ENCODE measurements at regions not wholly inside any gene's neighbourhood (a gene's known extent, or its start where the extent isn't known, plus 50 kb on each side); places are given as distances from the start of the nearest gene placed in this dataset.

DNA sequence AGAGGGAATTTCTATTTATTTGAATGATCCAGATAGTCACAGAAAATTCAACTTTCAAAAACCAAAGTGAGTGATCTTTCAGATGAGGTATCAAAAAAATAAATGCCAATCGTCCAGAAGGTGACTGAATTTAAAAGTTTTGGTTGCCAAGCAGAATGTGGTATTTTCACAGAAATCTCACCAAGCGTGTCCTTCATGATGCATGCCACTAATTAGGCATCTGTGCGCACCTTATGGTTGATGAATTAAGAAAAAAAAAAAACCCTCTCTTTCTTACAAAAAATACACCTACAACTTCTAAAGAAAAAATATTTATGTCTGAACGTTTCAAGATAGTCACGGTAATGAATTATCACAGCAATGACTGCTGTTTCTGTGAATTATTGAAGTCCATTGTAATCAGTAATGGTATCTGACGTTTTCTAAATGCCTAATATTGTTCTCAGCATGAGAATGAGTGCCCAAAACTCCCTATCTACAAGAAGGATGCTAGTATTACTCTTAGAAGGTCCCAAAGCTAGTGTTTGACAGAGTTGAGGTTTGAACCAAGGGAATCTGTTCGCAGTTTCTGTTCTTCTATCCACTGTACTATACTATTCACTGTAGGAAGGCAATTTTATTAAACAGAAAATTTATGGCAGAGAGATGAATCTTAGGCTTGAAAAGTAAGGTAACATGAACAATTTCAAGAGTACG is 219.6 kb upstream of the NETO1 start:
- Histone ChIP-seq H3K4me1 (no peaks in the 10 kb centered on the region), H3K36me3 (no peaks in the 10 kb centered on the region), H3K27ac (no peak overlapping the region), H3K4me3 (no peak overlapping the region), H3K27me3 (no peaks in the 10 kb centered on the region), H3K9me3 (replicated peaks) (no peaks in the 10 kb centered on the region)
- DNase-seq = no peak

GRCh38 chr18:73079920-73080319 is 212.1 kb upstream of the NETO1 start:
- DNase-seq = no peak
- Histone ChIP-seq H3K4me1 (no peaks in the 10 kb centered on the region), H3K27me3 (no peaks in the 10 kb centered on the region)

GRCh38 chr18:73060666-73061288 is 193.0 kb upstream of the NETO1 start:
- Histone ChIP-seq H3K27me3 (no peaks in the 10 kb centered on the region), H3K4me3 (no peak overlapping the region), H3K36me3 (no peaks in the 10 kb centered on the region), H3K9me3 (replicated peaks) (no peaks in the 10 kb centered on the region), H3K27ac (no peak overlapping the region), H3K4me1 (no peaks in the 10 kb centered on the region)
- no peak for DNase-seq

More at GRCh38 chr18:73079920-73080319, 212.1 kb upstream of the NETO1 start:
- no peak overlapping the region for H3K4me3 ChIP-seq
- no peaks in the 10 kb centered on the region for H3K36me3 ChIP-seq
- no peak overlapping the region for H3K27ac ChIP-seq
- H3K9me3 ChIP-seq (replicated peaks) = no peaks in the 10 kb centered on the region

GRCh38 chr18:73059280-73059679 is 191.5 kb upstream of the NETO1 start:
- no peak for DNase-seq
- Histone ChIP-seq H3K27me3 (no peaks in the 10 kb centered on the region), H3K36me3 (no peaks in the 10 kb centered on the region), H3K4me3 (no peak overlapping the region), H3K9me3 (replicated peaks) (no peaks in the 10 kb centered on the region), H3K4me1 (no peaks in the 10 kb centered on the region), H3K27ac (no peak overlapping the region)

GRCh38 chr18:73047688-73048087 is 179.9 kb upstream of the NETO1 start:
- Histone ChIP-seq H3K4me1 (no peaks in the 10 kb centered on the region), H3K36me3 (no peaks in the 10 kb centered on the region), H3K9me3 (replicated peaks) (no peaks in the 10 kb centered on the region), H3K27ac (no peak overlapping the region), H3K4me3 (no peak overlapping the region), H3K27me3 (no peaks in the 10 kb centered on the region)
- no peak for DNase-seq

DNA sequence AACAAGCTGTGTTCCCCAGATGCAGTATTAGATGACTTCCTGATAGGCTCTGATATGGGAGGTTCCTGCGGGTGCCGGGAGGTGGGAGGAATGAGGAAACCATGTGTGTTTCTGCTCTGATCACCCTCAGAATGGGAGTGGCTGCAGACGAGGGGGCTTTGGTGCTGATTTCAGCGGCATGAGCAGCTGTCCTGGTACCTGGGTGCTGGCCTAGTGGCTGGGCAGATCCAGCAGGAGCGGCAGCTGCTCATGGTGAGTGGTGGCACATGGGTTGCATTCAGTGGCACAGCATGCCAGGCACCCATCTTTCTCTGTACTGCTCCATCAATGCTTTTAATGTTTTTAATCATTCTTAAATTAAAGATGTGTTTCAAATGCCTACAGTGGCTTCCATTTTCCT is 177.2 kb upstream of the NETO1 start:
- no peak overlapping the region for H3K4me3 ChIP-seq
- H3K4me1 ChIP-seq = no peaks in the 10 kb centered on the region
- H3K27ac ChIP-seq = no peak overlapping the region
- no peak for DNase-seq
- no peaks in the 10 kb centered on the region for H3K27me3 ChIP-seq
- H3K36me3 ChIP-seq = no peaks in the 10 kb centered on the region
- H3K9me3 ChIP-seq (replicated peaks) = no peaks in the 10 kb centered on the region

- no peaks in the 10 kb centered on the region for H3K4me1 ChIP-seq
- H3K27me3 ChIP-seq = no peaks in the 10 kb centered on the region
- no peak for DNase-seq
- no peaks in the 10 kb centered on the region for H3K9me3 ChIP-seq (replicated peaks)
- H3K27ac ChIP-seq = no peak overlapping the region
- H3K36me3 ChIP-seq = no peaks in the 10 kb centered on the region
- H3K4me3 ChIP-seq = no peak overlapping the region
These were observed 175.8 kb upstream of the NETO1 start for GRCh38 chr18:73043611-73044010.

GRCh38 chr18:73043211-73043610 is 175.4 kb upstream of the NETO1 start:
- Histone ChIP-seq H3K4me1 (no peaks in the 10 kb centered on the region), H3K27ac (no peak overlapping the region), H3K36me3 (no peaks in the 10 kb centered on the region), H3K4me3 (no peak overlapping the region), H3K27me3 (no peaks in the 10 kb centered on the region), H3K9me3 (replicated peaks) (no peaks in the 10 kb centered on the region)
- peak in 1 of 2 experiments; percentile 14 for DNase-seq

DNA sequence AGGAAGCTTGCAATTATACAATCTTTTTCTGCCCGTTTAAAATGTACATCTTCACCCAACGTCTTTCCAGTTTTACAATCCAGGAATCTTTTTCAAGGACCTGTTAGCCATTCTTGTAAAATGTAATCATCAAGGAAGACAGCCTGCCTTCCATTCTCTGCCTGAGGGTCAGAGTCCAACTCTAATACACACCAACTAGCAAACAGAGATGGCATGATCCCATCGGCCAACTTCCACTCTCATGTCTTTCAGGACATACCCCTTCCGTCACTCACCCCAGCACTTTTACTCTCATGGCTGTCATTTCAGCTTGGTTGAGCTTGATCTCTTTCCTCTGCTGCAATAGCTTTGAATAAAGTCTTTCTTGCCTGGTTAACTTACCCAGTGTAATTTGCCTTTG is 172.5 kb upstream of the NETO1 start:
- Histone ChIP-seq H3K4me3 (no peak overlapping the region), H3K36me3 (no peaks in the 10 kb centered on the region), H3K4me1 (no peaks in the 10 kb centered on the region), H3K27ac (no peak overlapping the region), H3K9me3 (replicated peaks) (no peaks in the 10 kb centered on the region), H3K27me3 (no peaks in the 10 kb centered on the region)
- DNase-seq = no peak

DNA sequence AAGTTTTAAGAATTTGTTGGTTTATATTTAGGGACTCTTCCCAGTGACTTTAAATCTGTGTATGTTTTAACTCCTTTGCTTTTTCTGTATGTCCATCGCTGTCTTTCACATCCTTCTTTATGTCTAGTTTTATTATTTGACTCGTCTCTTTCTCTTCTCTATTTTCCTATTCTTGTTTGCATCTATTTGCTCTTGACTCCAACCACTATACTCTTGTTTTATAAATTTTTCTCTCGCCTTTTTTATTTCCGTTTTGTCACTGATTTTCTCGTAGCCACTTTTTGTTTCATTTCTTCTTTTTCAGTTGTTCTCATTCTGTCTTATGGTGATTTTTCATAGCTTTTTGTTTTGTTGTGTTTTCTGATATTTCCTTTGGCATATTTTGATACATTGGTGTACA is 170.5 kb upstream of the NETO1 start:
- no peak overlapping the region for H3K4me3 ChIP-seq
- no peaks in the 10 kb centered on the region for H3K27me3 ChIP-seq
- H3K4me1 ChIP-seq = no peaks in the 10 kb centered on the region
- no peaks in the 10 kb centered on the region for H3K9me3 ChIP-seq (replicated peaks)
- no peaks in the 10 kb centered on the region for H3K36me3 ChIP-seq
- DNase-seq = no peak
- H3K27ac ChIP-seq = no peak overlapping the region

- H3K27me3 ChIP-seq = no peaks in the 10 kb centered on the region
- no peaks in the 10 kb centered on the region for H3K36me3 ChIP-seq
- H3K4me1 ChIP-seq = no peaks in the 10 kb centered on the region
- H3K9me3 ChIP-seq (replicated peaks) = no peaks in the 10 kb centered on the region
- H3K4me3 ChIP-seq = no peak overlapping the region
- DNase-seq = no peak
- no peak overlapping the region for H3K27ac ChIP-seq
These were observed 156.2 kb upstream of the NETO1 start for GRCh38 chr18:73023975-73024374.

GRCh38 chr18:73009691-73010090 is 141.9 kb upstream of the NETO1 start:
- no peaks in the 10 kb centered on the region for H3K4me1 ChIP-seq
- no peak overlapping the region for H3K27ac ChIP-seq
- H3K27me3 ChIP-seq = no peaks in the 10 kb centered on the region
- H3K9me3 ChIP-seq (replicated peaks) = no peaks in the 10 kb centered on the region
- H3K36me3 ChIP-seq = no peaks in the 10 kb centered on the region
- H3K4me3 ChIP-seq = no peak overlapping the region
- DNase-seq = no peak

GRCh38 chr18:73007915-73008308 is 140.1 kb upstream of the NETO1 start:
- Histone ChIP-seq H3K36me3 (no peaks in the 10 kb centered on the region), H3K27me3 (no peaks in the 10 kb centered on the region), H3K4me1 (no peaks in the 10 kb centered on the region), H3K27ac (no peak overlapping the region), H3K4me3 (no peak overlapping the region), H3K9me3 (replicated peaks) (no peaks in the 10 kb centered on the region)
- DNase-seq = no peak

DNA sequence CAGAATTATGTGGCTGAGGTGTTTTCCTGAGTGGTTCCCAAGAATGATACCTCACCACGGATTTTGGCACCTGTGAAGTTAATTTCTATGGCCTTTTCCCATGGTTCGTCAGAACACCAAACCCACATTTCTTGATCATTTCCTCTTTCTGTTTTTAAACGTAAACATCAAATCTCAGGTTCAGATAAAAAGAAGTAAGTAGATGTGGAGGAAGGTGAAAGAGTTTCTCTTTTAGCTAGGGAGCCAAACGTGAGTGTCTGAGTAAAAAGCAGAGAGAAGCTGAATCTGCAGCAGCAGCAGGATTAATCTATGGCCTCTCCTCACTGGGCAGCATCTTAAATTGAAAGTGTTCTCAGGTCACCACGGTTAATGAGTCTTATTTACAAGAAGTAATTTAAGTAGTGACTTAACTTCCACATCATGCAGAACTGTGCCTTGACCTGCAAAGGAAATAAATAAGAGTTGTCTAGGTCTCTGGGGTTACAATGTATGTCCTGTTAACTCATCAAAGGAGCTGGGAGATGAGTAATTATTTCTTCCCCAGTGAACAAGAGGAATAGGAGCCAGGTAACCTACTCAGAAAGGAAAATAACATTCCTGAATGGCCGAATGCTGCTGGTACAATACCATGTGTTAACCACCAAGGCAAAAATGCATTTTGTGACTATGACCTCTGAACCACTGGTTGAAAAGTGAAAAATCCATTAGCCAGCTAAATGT is 139.6 kb upstream of the NETO1 start:
- Histone ChIP-seq H3K4me1 (no peaks in the 10 kb centered on the region), H3K27me3 (no peaks in the 10 kb centered on the region), H3K36me3 (no peaks in the 10 kb centered on the region), H3K27ac (no peak overlapping the region), H3K9me3 (replicated peaks) (no peaks in the 10 kb centered on the region), H3K4me3 (no peak overlapping the region)
- no peak for DNase-seq

DNA sequence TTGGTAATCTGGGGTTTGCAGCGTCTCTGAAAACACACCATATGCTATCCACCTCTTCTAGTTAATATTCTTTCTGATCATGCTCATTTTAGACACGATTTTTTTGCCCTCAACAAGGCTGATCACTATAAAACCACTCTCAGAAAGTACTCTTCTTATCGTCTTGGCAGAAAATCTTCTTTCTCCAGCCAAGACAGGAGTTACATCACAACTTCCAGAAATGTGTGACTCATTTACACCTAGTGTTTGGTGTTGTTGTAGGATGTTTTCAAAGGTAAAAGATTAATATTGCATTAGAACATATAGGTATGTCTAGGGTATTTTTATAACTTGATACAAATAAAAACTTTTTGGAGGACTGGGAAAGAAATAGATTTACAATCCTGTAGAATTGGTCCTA is 138.5 kb upstream of the NETO1 start:
- Histone ChIP-seq H3K4me1 (no peaks in the 10 kb centered on the region), H3K27me3 (no peaks in the 10 kb centered on the region), H3K36me3 (no peaks in the 10 kb centered on the region)

More for the DNA sequence above, 138.5 kb upstream of the NETO1 start:
- Histone ChIP-seq H3K27ac (no peak overlapping the region), H3K4me3 (no peak overlapping the region), H3K9me3 (replicated peaks) (no peaks in the 10 kb centered on the region)
- no peak for DNase-seq

Measured in SJCRH30 (cell line).